MCF 10A (cell line): ENCODE measurements at regions not wholly inside any gene's neighbourhood (a gene's known extent, or its start where the extent isn't known, plus 50 kb on each side); places are given as distances from the start of the nearest gene placed in this dataset.
"Not testable (repeated sequence)": the region's sequence is repeated elsewhere in the genome, so short reads cannot be mapped to it uniquely, and the experiment has no call there.

ENCODE experiments used
- BruUV-seq: library from RNA; stranded (reverse); fragments of 400-500 nt; replicated peaks from 2 replicates; lab custom pipeline; 2021; lab: Mats Ljungman, UMichigan
- CTCF ChIA-PET: fragments of 300-600 bp; sonication (Branson Sonifier 250); formaldehyde crosslinking; extraction: SDS; loops from one replicate; lab custom pipeline; 2021; ENCODE audit warnings: antibody characterized with exemption, inconsistent platforms; lab: Yijun Ruan, JAX
- POLR2A ChIA-PET: fragments of 300-600, 350-650 bp; sonication (Branson Sonifier 250); formaldehyde crosslinking; extraction: SDS; loops from one replicate; lab custom pipeline; 2020; ENCODE audit warnings: antibody characterized with exemption, inconsistent platforms; lab: Yijun Ruan, JAX
- DNase-seq: peaks from one replicate; pipeline ENCODE4 v3.0.0-alpha.2; 2018; ENCODE audit not compliant: unreplicated experiment
- H3K27ac Mint-ChIP-seq: one replicate; pipeline ENCODE4 v1.8.0; 2022; ENCODE audit warnings: mild to moderate bottlenecking, low read depth, mixed read lengths; ENCODE audit not compliant: unreplicated experiment
- H3K27me3 Mint-ChIP-seq: one replicate; pipeline ENCODE4 v1.8.0; 2022; ENCODE audit warnings: mixed read lengths; ENCODE audit not compliant: insufficient read depth, unreplicated experiment
- H3K36me3 Mint-ChIP-seq: one replicate; pipeline ENCODE4 v1.8.0; 2022; ENCODE audit warnings: mild to moderate bottlenecking, moderate library complexity, mixed read lengths; ENCODE audit not compliant: insufficient read depth, unreplicated experiment
- H3K4me1 Mint-ChIP-seq: one replicate; pipeline ENCODE4 v1.8.0; 2022; ENCODE audit warnings: mixed read lengths; ENCODE audit not compliant: insufficient read depth, unreplicated experiment
- H3K4me3 Mint-ChIP-seq: one replicate; pipeline ENCODE4 v1.8.0; 2022; ENCODE audit warnings: mild to moderate bottlenecking, moderate library complexity, mixed read lengths; ENCODE audit not compliant: unreplicated experiment
- H3K9me3 Mint-ChIP-seq: one replicate; pipeline ENCODE4 v1.8.0; 2022; ENCODE audit warnings: mixed read lengths; ENCODE audit not compliant: unreplicated experiment
- CTCF ChIP-seq: fragments of 200-600 bp; IDR thresholded peaks from one replicate; pipeline ENCODE4 v1.8.0; 2022; ENCODE audit warnings: antibody characterized with exemption, mild to moderate bottlenecking; ENCODE audit not compliant: unreplicated experiment
- intact Hi-C: fragments of 100-400 bp; cut with micrococcal nuclease; formaldehyde crosslinking; loops from 2 replicates; pipeline ENCODE4 v1.14.1; 2022

- Mint-ChIP-seq H3K4me3 (no peak overlapping the region), H3K27ac (no peak overlapping the region), H3K9me3 (no peaks in the 10 kb centered on the region), H3K36me3 (no peaks in the 10 kb centered on the region), H3K27me3 (no peaks in the 10 kb centered on the region), H3K4me1 (peaks cover 10% of the 10 kb centered on the region)
- intact Hi-C loops = no loop called here
- DNase-seq = no peak
- POLR2A ChIA-PET = interaction anchor here (0.6 kb wide), 1 partner anchor 869 kb away, joined by 3 read pairs; no protein-coding TSS in a partner anchor
- CTCF ChIA-PET = no interaction called here
- no peak for TF ChIP-seq CTCF
- no TSS peak for BruUV-seq
These were observed 997.9 kb upstream of the POT1 start for GRCh38 chr7:125927556-125927955.

GRCh38 chr7:125926621-125927020, 997.0 kb upstream of the POT1 start:
- DNase-seq = no peak
- Mint-ChIP-seq H3K36me3 (no peaks in the 10 kb centered on the region), H3K4me1 (peaks cover 10% of the 10 kb centered on the region), H3K4me3 (no peak overlapping the region), H3K9me3 (no peaks in the 10 kb centered on the region), H3K27me3 (no peaks in the 10 kb centered on the region), H3K27ac (no peak overlapping the region)
- BruUV-seq = no TSS peak
- POLR2A ChIA-PET = no interaction called here
- TF ChIP-seq CTCF = no peak
- CTCF ChIA-PET = interaction anchor here (0.5 to 1.0 kb wide), 2 partner anchors 76 to 136 kb away, joined by 3 to 4 read pairs; no protein-coding TSS in a partner anchor
- intact Hi-C loops = no loop called here

- no peak for DNase-seq
- no peak overlapping the region for H3K27ac Mint-ChIP-seq
- H3K27me3 Mint-ChIP-seq = no peaks in the 10 kb centered on the region
- H3K9me3 Mint-ChIP-seq = no peaks in the 10 kb centered on the region
- intact Hi-C loops = no loop called here
- no peak for TF ChIP-seq CTCF
- ChIA-PET CTCF (no interaction called here), POLR2A (no interaction called here)
- H3K4me1 Mint-ChIP-seq = peaks cover 10% of the 10 kb centered on the region
- H3K4me3 Mint-ChIP-seq = no peak overlapping the region
- BruUV-seq = no TSS peak
- H3K36me3 Mint-ChIP-seq = no peaks in the 10 kb centered on the region
These were observed 994.4 kb upstream of the POT1 start for GRCh38 chr7:125924037-125924436.

GRCh38 chr7:125915381-125915948, 985.8 kb upstream of the POT1 start:
- DNase-seq, H3K27ac Mint-ChIP-seq, H3K27me3 Mint-ChIP-seq, BruUV-seq, POLR2A ChIA-PET, H3K9me3 Mint-ChIP-seq, H3K4me1 Mint-ChIP-seq, H3K4me3 Mint-ChIP-seq, intact Hi-C loops, CTCF ChIA-PET, H3K36me3 Mint-ChIP-seq: not testable (repeated sequence)
